GM06990 (cell line): ENCODE measurements at regions not wholly inside any gene's neighbourhood (a gene's known extent, or its start where the extent isn't known, plus 50 kb on each side); places are given as distances from the start of the nearest gene placed in this dataset.

ENCODE experiments used
- DNase-seq: peaks from one replicate; pipeline ENCODE4 v3.0.0-alpha.2; 2011; ENCODE audit not compliant: insufficient read length; ENCODE audit errors: extremely low read depth
- H3K27me3 ChIP-seq: replicated peaks from 2 replicates; pipeline ENCODE4 v1.6.0; 2011; ENCODE audit warnings: low read length; ENCODE audit not compliant: control insufficient read depth, insufficient read depth
- H3K36me3 ChIP-seq: 2 replicates; pipeline ENCODE4 v1.5.1; 2011; ENCODE audit warnings: low read length; ENCODE audit not compliant: control insufficient read depth, insufficient read depth
- H3K4me3 ChIP-seq: replicated peaks from 2 replicates; pipeline ENCODE4 v1.5.1; 2011; ENCODE audit warnings: low read depth, mild to moderate bottlenecking, control low read depth, low read length
- CTCF ChIP-seq: IDR thresholded peaks from 2 replicates; pipeline ENCODE4 v1.5.1; 2011; ENCODE audit warnings: low read length, control low read depth, mild to moderate bottlenecking, inconsistent platforms; ENCODE audit not compliant: insufficient read depth, poor library complexity, severe bottlenecking

- no peaks in the 10 kb centered on the region for H3K36me3 ChIP-seq
- no peak for DNase-seq
- H3K27me3 ChIP-seq = no peaks in the 10 kb centered on the region
- no peak for TF ChIP-seq CTCF
- H3K4me3 ChIP-seq = no peak overlapping the region
Observed at GRCh38 chr11:122269824-122270223, 153.8 kb upstream of the BLID start.

DNA sequence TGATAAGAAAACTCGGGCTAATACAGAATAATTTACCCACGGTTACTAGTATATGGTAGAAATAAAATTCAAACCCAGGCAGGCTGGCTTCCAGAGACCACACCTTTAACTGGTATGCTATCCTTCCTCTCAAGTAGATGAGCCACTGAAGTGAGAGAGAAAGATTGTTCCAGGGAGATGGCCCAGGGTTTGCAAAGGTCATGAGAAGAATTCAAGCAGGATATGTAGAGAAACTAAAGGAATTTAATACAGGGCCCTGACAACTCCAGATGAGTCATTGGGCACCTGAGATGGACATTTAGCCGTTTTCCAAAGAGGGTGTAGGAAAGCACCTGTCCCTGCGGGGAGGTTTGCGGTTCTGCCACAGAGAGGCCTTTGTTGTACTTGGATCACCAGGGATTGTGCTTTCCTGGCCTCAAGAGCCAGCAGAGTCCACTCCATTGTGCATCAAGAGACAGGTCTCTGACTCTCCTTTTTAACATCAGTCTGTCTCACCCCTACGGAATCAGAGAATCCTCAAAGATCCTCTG is 152.7 kb upstream of the BLID start:
- H3K36me3 ChIP-seq = no peaks in the 10 kb centered on the region
- DNase-seq = no peak
- TF ChIP-seq CTCF = no peak

DNA sequence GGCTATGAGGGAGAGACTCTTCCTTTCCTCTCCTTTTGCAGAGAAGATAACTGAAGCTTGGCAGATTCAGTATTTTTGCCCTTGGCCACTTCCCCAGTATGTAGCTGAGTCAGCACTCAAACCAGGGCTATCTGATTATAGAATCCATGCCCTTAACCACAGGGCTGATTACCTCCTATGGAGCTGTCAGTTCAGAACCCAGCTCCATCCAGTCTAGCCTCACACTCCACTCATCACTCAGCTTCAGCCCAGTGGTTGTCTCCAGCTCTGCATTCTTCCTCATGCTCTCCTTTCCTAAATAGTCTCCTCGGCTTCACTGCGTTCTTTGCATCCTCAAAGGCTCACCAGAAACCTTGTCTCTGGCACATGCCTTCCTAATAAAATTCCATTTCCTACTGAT is 151.6 kb upstream of the BLID start:
- Histone ChIP-seq H3K27me3 (no peaks in the 10 kb centered on the region), H3K36me3 (no peaks in the 10 kb centered on the region), H3K4me3 (no peak overlapping the region)
- DNase-seq = no peak
- TF ChIP-seq CTCF = no peak

More for the DNA sequence above, 152.7 kb upstream of the BLID start:
- Histone ChIP-seq H3K4me3 (no peak overlapping the region), H3K27me3 (no peaks in the 10 kb centered on the region)

DNA sequence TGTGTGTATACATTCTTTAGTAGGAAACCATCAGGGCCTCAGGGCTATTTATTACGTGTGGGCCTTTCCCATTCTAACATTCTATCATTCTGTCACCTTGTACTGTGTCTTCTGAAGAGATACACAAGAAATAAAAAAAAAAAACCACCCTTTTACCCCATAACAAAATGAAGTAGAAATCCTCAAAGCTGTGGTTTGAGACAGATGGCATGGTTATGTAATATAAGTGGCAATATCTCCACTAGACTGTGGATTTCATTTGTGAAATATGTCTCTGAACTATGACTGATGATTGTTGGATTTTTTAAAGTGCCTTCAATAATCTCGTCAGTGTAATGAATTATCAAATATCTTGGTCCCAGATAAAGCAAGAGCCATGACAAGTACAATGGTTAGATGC is 150.0 kb upstream of the BLID start:
- no peak overlapping the region for H3K4me3 ChIP-seq
- no peaks in the 10 kb centered on the region for H3K27me3 ChIP-seq
- no peak for TF ChIP-seq CTCF
- H3K36me3 ChIP-seq = no peaks in the 10 kb centered on the region
- no peak for DNase-seq

DNA sequence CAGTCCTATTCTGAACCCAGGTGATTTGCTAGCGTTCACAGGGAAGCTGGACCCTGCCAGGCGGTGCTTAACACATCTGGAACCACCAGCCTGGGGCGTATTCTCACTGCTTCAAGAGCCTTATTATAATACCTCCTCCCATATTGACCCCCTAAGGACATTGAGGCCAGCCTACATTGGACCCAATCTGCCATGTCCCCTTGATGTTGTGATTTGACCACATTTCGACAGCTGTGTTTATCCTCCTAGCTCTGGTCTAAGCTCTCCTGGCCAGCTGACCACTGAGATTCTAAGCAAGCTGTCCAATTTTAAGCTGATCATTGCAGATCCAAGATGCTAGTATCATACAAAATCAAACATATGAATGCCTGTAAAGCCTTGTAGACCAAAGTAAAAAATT is 148.1 kb upstream of the BLID start:
- DNase-seq = no peak
- no peaks in the 10 kb centered on the region for H3K36me3 ChIP-seq
- TF ChIP-seq CTCF = no peak
- no peaks in the 10 kb centered on the region for H3K27me3 ChIP-seq
- H3K4me3 ChIP-seq = no peak overlapping the region

DNA sequence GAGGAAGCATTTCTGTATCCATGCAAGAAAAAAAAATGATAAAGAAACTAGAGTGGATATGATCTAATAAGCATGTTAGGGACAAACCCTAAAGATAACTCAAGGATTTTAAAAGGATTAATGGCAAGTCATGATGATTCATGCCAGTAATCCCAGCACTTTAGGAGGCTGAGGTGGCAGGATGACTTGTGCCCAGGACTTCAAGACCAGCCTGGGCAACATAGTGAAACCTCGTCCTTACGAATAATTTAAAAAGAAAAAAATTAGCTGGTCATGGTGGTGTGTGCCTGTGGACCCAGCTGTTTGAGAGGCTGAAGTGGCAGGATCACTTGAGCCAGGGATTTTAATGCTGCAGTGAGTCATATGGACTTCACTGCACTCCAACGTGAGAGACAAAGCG is 145.5 kb upstream of the BLID start:
- TF ChIP-seq CTCF = no peak
- no peak for DNase-seq
- H3K36me3 ChIP-seq = no peaks in the 10 kb centered on the region
- no peaks in the 10 kb centered on the region for H3K27me3 ChIP-seq
- no peak overlapping the region for H3K4me3 ChIP-seq
